Prostate gland (tissue), 2 donors: ENCODE measurements at regions not wholly inside any gene's neighbourhood (a gene's known extent, or its start where the extent isn't known, plus 50 kb on each side); places are given as distances from the start of the nearest gene placed in this dataset.

ENCODE experiments used
- CTCF ChIP-seq, 4 experiments: fragments of 200-600 bp in 2 of 4; fragments of 450-650 bp in 2 of 4; sonication (generic) in 2 of 4; IDR thresholded peaks; 1 replicate in 3 of 4; 2 replicates in 1 of 4; pipeline ENCODE4 v1.5.1; 2016 to 2019; ENCODE audit warnings: antibody characterized with exemption in 4 of 4, mild to moderate bottlenecking in 2 of 4, moderate library complexity in 2 of 4
- POLR2A ChIP-seq: fragments of 450-650 bp; IDR thresholded peaks from one replicate; pipeline ENCODE4 v1.6.1; 2016; ENCODE audit warnings: antibody characterized with exemption, mild to moderate bottlenecking
- POLR2AphosphoS5 ChIP-seq: sonication (generic); formaldehyde crosslinking; IDR thresholded peaks from one replicate; pipeline ENCODE4 v1.6.1; 2017; ENCODE audit warnings: antibody characterized with exemption

GRCh38 chr7:32145911-32146310 lies 75.7 kb upstream of the PDE1C start:
- TF ChIP-seq CTCF (IDR thresholded peaks at IDR 0.05) = no peak
- no peak for TF ChIP-seq POLR2A
- no peak for TF ChIP-seq POLR2AphosphoS5
